Neutrophil (primary cell): ENCODE measurements at regions not wholly inside any gene's neighbourhood (a gene's known extent, or its start where the extent isn't known, plus 50 kb on each side); places are given as distances from the start of the nearest gene placed in this dataset.

Source experiments
- H3K27ac ChIP-seq: fragments of 200-600 bp; sonication (generic); 2 replicates; pipeline ENCODE4 v1.5.1; 2016; ENCODE audit warnings: mild to moderate bottlenecking, moderate library complexity
- H3K27me3 ChIP-seq: fragments of 200-600 bp; sonication (generic); 2 replicates; pipeline ENCODE4 v1.6.0; 2016; ENCODE audit warnings: mild to moderate bottlenecking
- H3K36me3 ChIP-seq: fragments of 200-600 bp; sonication (generic); 2 replicates; pipeline ENCODE4 v1.5.1; 2017
- H3K4me1 ChIP-seq, 2 experiments: fragments of 200-600 bp in 1 of 2; sonication (generic) in 1 of 2; 1 replicate in 1 of 2; 2 replicates in 1 of 2; pipeline versions ENCODE4 v1.5.1 to v1.6.1; 2013 to 2016; ENCODE audit warnings: low read depth in 1 of 2, low read length in 1 of 2, mild to moderate bottlenecking in 1 of 2, moderate library complexity in 1 of 2; ENCODE audit not compliant: control insufficient read depth in 1 of 2, insufficient read depth in 1 of 2
- H3K4me3 ChIP-seq, 2 experiments: fragments of 200-600 bp in 1 of 2; sonication (generic) in 1 of 2; 1 replicate in 1 of 2; 2 replicates in 1 of 2; pipeline ENCODE4 v1.5.1; 2013 to 2016; ENCODE audit warnings: low read depth in 1 of 2, low read length in 1 of 2, mild to moderate bottlenecking in 1 of 2, moderate library complexity in 1 of 2
- H3K9me3 ChIP-seq: fragments of 200-600 bp; sonication (generic); 2 replicates; pipeline ENCODE4 v1.5.1; 2016
- TF ChIP-seq, protein P1 (sequence below): fragments of 200-600 bp; sonication (generic); IDR thresholded peaks from 2 replicates; pipeline ENCODE4 v1.5.1; 2016; ENCODE audit warnings: antibody characterized with exemption

DNA sequence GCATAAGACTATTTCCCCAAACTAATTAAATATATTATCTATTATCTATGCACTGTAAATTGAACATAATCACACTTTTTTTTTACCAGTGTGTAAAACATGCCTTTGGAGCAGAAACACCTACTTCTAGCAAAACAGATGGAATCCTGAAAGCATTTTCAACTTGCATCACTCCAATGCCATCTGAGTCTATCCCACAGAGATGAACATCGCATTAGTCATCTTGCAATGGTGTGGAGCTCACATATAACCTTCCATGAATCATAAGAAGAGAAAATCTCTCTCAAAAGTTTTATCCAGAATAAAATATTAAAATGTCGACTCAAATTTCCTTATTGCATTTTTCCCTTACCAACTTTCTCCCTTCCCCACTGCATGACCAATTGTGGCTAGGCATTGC is 406.7 kb upstream of the ACTRT1 start:
- Histone ChIP-seq H3K9me3 (no peaks in the 10 kb centered on the region), H3K27ac (no peak overlapping the region), H3K27me3 (no peaks in the 10 kb centered on the region), H3K4me3 (no peak overlapping the region), H3K4me1 (no peaks in the 10 kb centered on the region), H3K36me3 (no peaks in the 10 kb centered on the region)
- TF ChIP-seq, protein P1, sequence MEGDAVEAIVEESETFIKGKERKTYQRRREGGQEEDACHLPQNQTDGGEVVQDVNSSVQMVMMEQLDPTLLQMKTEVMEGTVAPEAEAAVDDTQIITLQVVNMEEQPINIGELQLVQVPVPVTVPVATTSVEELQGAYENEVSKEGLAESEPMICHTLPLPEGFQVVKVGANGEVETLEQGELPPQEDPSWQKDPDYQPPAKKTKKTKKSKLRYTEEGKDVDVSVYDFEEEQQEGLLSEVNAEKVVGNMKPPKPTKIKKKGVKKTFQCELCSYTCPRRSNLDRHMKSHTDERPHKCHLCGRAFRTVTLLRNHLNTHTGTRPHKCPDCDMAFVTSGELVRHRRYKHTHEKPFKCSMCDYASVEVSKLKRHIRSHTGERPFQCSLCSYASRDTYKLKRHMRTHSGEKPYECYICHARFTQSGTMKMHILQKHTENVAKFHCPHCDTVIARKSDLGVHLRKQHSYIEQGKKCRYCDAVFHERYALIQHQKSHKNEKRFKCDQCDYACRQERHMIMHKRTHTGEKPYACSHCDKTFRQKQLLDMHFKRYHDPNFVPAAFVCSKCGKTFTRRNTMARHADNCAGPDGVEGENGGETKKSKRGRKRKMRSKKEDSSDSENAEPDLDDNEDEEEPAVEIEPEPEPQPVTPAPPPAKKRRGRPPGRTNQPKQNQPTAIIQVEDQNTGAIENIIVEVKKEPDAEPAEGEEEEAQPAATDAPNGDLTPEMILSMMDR: no peak

GRCh38 chrX:128457674-128458073 is 405.5 kb upstream of the ACTRT1 start:
- H3K27me3 ChIP-seq: no peaks in the 10 kb centered on the region
- TF ChIP-seq, protein P1: no peak
- H3K27ac ChIP-seq: no peak overlapping the region
- H3K36me3 ChIP-seq: no peaks in the 10 kb centered on the region
- H3K9me3 ChIP-seq: no peaks in the 10 kb centered on the region
- H3K4me3 ChIP-seq: no peak overlapping the region
- no peaks in the 10 kb centered on the region for H3K4me1 ChIP-seq

DNA sequence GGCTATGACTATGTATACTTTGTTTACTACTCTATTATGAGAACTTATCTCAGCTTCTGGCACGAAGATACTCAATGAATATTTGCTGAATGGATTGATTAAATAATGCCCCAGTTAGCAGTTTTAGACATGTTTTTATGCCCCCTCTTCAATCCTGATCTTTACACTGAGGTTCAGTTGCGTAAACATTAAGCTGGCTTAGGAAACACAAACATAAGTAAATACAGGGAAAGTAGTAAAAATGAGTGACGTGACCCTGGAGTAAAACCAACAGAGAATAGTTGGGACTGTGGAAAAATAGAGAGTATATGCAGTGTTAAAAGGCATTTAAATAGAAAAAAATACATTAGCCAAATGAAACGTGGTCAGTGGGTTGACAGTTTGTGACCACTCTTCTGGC is 387.0 kb upstream of the ACTRT1 start:
- no peaks in the 10 kb centered on the region for H3K36me3 ChIP-seq
- H3K9me3 ChIP-seq: no peaks in the 10 kb centered on the region
- TF ChIP-seq, protein P1: no peak
- no peak overlapping the region for H3K4me3 ChIP-seq
- H3K27me3 ChIP-seq: no peaks in the 10 kb centered on the region
- H3K4me1 ChIP-seq: no peaks in the 10 kb centered on the region
- no peak overlapping the region for H3K27ac ChIP-seq

- Histone ChIP-seq H3K9me3 (no peaks in the 10 kb centered on the region), H3K4me1 (no peaks in the 10 kb centered on the region), H3K36me3 (no peaks in the 10 kb centered on the region), H3K27me3 (no peaks in the 10 kb centered on the region), H3K27ac (no peak overlapping the region), H3K4me3 (no peak overlapping the region)
- TF ChIP-seq, protein P1: no peak
Observed at GRCh38 chrX:128438082-128438481, 385.9 kb upstream of the ACTRT1 start.

GRCh38 chrX:128436397-128437103 is 384.3 kb upstream of the ACTRT1 start:
- Histone ChIP-seq H3K27me3 (no peaks in the 10 kb centered on the region), H3K4me1 (no peaks in the 10 kb centered on the region), H3K27ac (no peak overlapping the region), H3K4me3 (no peak overlapping the region), H3K9me3 (no peaks in the 10 kb centered on the region), H3K36me3 (no peaks in the 10 kb centered on the region)
- TF ChIP-seq, protein P1: no peak
